ENCODE measurements at regions not wholly inside any gene's neighbourhood (a gene's known extent, or its start where the extent isn't known, plus 50 kb on each side); places are given as distances from the start of the nearest gene placed in this dataset.

GRCh38 chr5:158588617-158589016 is 511.1 kb downstream of the EBF1 start:
- TF ChIP-seq CTCF (conservative IDR thresholded peaks at IDR 0.05 in 1 of 2, IDR thresholded peaks at IDR 0.05 in 1 of 2; ENCODE audit: extremely low read depth in 1 of 2, insufficient read depth in 1 of 2, low read depth in 1 of 2, low read length in 2 of 2) (no peak), EZH2 (IDR thresholded peaks at IDR 0.05; ENCODE audit: borderline replicate concordance, low read length) (no peak)
